ENCODE measurements at regions not wholly inside any gene's neighbourhood (a gene's known extent, or its start where the extent isn't known, plus 50 kb on each side); places are given as distances from the start of the nearest gene placed in this dataset.

GRCh38 chr2:107402330-107402729 is 424.4 kb upstream of the RGPD4 start:
- no peaks in the 10 kb centered on the region for H3K9me3 ChIP-seq (ENCODE audit: insufficient read depth, low read depth)
- no peak overlapping the region for H2AFZ ChIP-seq
- POLR2A ChIA-PET (ENCODE audit: unreplicated experiment) = no interaction called here
- no peaks in the 10 kb centered on the region for H3K79me2 ChIP-seq (ENCODE audit: low read depth)
- H3K4me3 ChIP-seq = no peak overlapping the region
- TF ChIP-seq EZH2 (IDR thresholded peaks at IDR 0.05; ENCODE audit: low read depth) = no peak
- TF ChIP-seq CTCF (conservative IDR thresholded peaks at IDR 0.05) = no peak
- BruUV-seq (replicated peaks) = no TSS peak
- CTCF ChIA-PET = no interaction called here
- H3K4me2 ChIP-seq = no peak overlapping the region
- H3K9me2 ChIP-seq (ENCODE audit: insufficient read depth) = no peaks in the 10 kb centered on the region
- no peak overlapping the region for H3K27ac ChIP-seq
- H3K4me1 ChIP-seq (replicated peaks; ENCODE audit: insufficient read depth) = no peaks in the 10 kb centered on the region
- no peaks in the 10 kb centered on the region for H3K36me3 ChIP-seq (ENCODE audit: low read depth)
- intact Hi-C loops (cut with micrococcal nuclease; ENCODE audit: unreplicated experiment) = no loop called here
- H3K27me3 ChIP-seq (ENCODE audit: insufficient read depth, low read depth) = 0 out of 2 replicates have a peak, but pooled peaks cover 3% of the 10 kb centered on the region
- no peak for DNase-seq
- H3F3A ChIP-seq (ENCODE audit: insufficient read depth, low read depth) = no peaks in the 10 kb centered on the region
- H4K20me1 ChIP-seq (ENCODE audit: insufficient read depth) = no peaks in the 10 kb centered on the region

GRCh38 chr2:107405261-107405660 is 421.4 kb upstream of the RGPD4 start:
- H3K36me3 ChIP-seq (ENCODE audit: low read depth) = no peaks in the 10 kb centered on the region
- BruUV-seq (replicated peaks) = no TSS peak
- H3K79me2 ChIP-seq (ENCODE audit: low read depth) = no peaks in the 10 kb centered on the region
- intact Hi-C loops (cut with micrococcal nuclease; ENCODE audit: unreplicated experiment) = no loop called here
- H2AFZ ChIP-seq = no peak overlapping the region
- CTCF ChIA-PET = no interaction called here
- H3K27me3 ChIP-seq (ENCODE audit: insufficient read depth, low read depth) = 0 out of 2 replicates have a peak, but pooled peaks cover 2% of the 10 kb centered on the region
- POLR2A ChIA-PET (ENCODE audit: unreplicated experiment) = no interaction called here
- no peaks in the 10 kb centered on the region for H3K9me3 ChIP-seq (ENCODE audit: insufficient read depth, low read depth)
- TF ChIP-seq CTCF (conservative IDR thresholded peaks at IDR 0.05) = no peak
- TF ChIP-seq EZH2 (IDR thresholded peaks at IDR 0.05; ENCODE audit: low read depth) = no peak
- no peaks in the 10 kb centered on the region for H4K20me1 ChIP-seq (ENCODE audit: insufficient read depth)
- H3K9me2 ChIP-seq (ENCODE audit: insufficient read depth) = no peaks in the 10 kb centered on the region
- H3K27ac ChIP-seq = no peak overlapping the region
- H3K4me2 ChIP-seq = no peak overlapping the region
- no peak for DNase-seq
- no peaks in the 10 kb centered on the region for H3K4me1 ChIP-seq (replicated peaks; ENCODE audit: insufficient read depth)
- no peaks in the 10 kb centered on the region for H3F3A ChIP-seq (ENCODE audit: insufficient read depth, low read depth)
- H3K4me3 ChIP-seq = no peak overlapping the region

- no peaks in the 10 kb centered on the region; the same call in 1 of the 2 replicates for H3K9me2 ChIP-seq (ENCODE audit: insufficient read depth)
- CTCF ChIA-PET = no interaction called here
- intact Hi-C loops (cut with micrococcal nuclease; ENCODE audit: unreplicated experiment) = no loop called here
Measured at GRCh38 chr2:107407017-107407416, 419.7 kb upstream of the RGPD4 start.

More at GRCh38 chr2:107407017-107407416, 419.7 kb upstream of the RGPD4 start:
- Histone ChIP-seq H3K4me1 (replicated peaks; ENCODE audit: insufficient read depth) (no peaks in the 10 kb centered on the region), H3K36me3 (ENCODE audit: low read depth) (no peaks in the 10 kb centered on the region), H2AFZ (no peak overlapping the region), H3K4me3 (no peak overlapping the region), H3K27me3 (ENCODE audit: insufficient read depth, low read depth) (no peaks in the 10 kb centered on the region), H3K79me2 (ENCODE audit: low read depth) (no peaks in the 10 kb centered on the region), H3K9me3 (ENCODE audit: insufficient read depth, low read depth) (no peaks in the 10 kb centered on the region), H3K4me2 (no peak overlapping the region), H3F3A (ENCODE audit: insufficient read depth, low read depth) (no peaks in the 10 kb centered on the region), H3K27ac (no peak overlapping the region), H4K20me1 (ENCODE audit: insufficient read depth) (no peaks in the 10 kb centered on the region)
- POLR2A ChIA-PET (ENCODE audit: unreplicated experiment) = no interaction called here
- TF ChIP-seq CTCF (conservative IDR thresholded peaks at IDR 0.05) (no peak), EZH2 (IDR thresholded peaks at IDR 0.05; ENCODE audit: low read depth) (no peak)
- DNase-seq = no peak
- BruUV-seq (replicated peaks) = no TSS peak
